ENCODE measurements at regions not wholly inside any gene's neighbourhood (a gene's known extent, or its start where the extent isn't known, plus 50 kb on each side); places are given as distances from the start of the nearest gene placed in this dataset.
A peak's percentile ranks its signal among the peaks of the same experiment; 100 is the strongest.
"Not testable (repeated sequence)": the region's sequence is repeated elsewhere in the genome, so short reads cannot be mapped to it uniquely, and the experiment has no call there.

DNA sequence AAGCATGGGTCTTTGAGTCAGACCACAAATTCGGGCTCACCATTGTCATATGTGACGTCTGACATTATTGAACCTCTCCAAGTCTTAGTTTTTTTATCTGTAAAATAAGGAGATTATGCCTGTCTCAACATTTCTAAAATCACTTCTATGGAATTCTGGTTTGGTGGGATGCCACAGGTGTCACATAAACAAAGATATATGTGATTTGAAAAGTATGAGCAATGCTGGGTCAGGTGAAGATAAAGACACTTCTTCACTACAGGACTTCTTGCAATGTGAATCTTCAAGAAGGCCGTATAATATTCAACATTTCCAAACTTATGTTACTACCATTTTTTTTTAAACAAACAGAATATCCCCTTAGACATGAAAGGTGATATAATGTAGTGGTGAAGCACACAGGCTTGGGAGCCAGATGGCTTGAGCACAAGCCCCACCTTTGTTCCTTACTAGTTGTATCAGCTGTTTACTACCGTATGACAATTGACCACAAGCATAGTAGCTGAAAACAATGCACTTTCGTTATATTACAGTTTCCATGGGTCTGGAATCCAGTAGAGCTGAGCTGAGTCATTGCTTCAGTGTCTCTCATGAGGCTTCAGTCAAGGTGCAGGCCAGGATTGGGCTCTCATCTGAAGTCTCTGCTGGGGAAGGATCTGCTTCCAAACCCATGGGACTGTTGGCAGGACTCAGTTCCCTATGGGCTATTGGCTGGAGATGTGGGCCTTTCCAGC, 87.7 kb downstream of the UTP18 start:
- no peak for DNase-seq

DNA sequence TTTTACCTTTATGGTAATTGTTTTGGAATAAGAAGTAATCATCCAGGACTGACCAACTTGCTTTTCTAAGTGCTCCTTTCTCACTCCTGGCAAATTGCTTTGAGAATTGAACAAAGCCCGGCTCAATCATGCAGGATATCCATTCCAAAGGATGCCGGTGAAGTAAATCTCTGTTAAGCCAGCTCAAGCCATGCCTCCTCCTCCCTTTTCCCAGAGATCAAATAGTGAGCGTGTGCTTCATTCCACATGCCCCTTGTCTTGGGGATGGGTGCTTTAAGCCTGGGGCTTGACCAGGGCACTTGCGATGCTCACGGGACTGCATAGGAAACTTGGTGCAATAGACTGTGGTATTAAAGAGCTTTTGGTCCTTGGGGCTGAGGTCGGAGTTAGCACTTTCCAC, 90.7 kb downstream of the UTP18 start:
- no peak for DNase-seq

DNA sequence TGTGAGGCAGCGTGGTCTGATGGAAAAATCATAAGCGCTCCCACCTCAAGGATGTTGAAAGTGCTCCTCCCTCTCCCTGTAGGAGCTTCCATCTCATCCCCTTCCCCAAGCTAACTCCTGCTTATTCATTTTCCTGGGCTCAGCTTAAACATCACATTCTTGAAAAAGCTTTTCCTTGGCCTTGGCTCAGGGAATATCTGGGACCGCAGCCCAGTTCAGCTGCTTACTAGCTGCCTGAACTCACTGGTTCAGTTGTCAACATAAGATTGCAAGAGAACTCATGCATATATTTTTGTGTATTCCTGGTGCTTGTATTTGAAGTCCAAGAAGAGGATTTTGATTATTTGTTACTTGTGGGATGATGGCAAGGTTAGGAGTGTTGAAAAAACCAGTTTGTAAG, 91.5 kb downstream of the UTP18 start:
- DNase-seq: no peak

DNA sequence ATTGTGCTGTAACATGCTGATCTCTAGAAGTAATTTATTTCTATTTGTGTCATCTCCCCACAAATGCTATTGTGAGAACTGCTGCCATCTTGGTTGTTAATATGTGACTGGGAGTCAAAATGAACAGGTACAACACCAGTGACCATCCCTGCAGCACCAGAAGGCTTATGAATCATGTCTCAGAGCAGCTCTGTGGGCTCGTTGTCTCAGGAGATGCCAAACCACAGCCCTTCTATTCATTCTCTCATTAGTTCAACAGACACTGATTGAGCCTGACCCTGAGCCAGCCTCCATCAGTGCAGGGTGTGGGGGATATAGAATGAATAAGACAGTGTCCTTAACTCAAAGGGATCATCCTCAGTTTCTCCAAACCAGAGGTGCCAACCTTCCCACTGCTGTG, 92.5 kb downstream of the UTP18 start:
- DNase-seq: no peak

DNA sequence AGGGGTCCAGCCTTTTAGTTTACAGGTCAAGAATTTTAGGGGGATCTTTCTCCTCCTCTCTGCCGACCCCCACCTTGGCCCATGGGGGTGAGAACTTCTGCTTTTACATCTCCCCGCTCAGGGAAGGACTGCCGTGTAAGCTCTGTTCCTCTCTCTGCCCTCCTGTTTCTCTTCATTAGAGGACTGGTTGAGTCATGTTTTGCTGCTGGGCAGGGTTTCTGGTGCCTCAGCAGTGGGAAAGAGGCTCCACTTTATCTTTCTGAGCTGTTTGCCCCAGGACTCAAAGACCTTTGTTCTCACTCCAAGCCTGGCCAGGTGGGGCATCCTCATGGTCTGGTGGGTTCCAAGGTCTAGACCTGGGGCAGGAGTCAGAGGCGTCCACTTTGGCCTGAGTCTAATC, 93.0 kb downstream of the UTP18 start:
- DNase-seq: no peak

DNA sequence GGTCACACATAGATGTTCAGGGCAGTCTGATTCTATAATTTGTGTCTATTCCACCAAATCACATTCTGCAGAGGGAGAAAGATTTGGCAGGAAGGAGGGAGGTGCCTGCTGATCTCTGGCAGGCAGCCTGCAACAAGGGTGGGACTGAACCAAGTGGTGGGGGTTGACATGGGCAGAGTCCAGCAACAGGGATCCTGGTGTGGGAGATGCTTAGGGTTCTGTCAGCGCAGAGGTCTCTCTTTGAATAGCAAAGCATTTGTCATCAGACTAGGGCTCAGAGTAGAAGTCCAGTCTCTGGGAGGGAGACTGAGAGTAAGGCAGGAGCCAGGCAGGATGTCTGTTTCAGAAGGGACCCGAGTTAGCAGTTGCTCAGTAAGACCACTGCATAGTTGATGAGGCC, 94.6 kb downstream of the UTP18 start:
- no peak for DNase-seq

DNA sequence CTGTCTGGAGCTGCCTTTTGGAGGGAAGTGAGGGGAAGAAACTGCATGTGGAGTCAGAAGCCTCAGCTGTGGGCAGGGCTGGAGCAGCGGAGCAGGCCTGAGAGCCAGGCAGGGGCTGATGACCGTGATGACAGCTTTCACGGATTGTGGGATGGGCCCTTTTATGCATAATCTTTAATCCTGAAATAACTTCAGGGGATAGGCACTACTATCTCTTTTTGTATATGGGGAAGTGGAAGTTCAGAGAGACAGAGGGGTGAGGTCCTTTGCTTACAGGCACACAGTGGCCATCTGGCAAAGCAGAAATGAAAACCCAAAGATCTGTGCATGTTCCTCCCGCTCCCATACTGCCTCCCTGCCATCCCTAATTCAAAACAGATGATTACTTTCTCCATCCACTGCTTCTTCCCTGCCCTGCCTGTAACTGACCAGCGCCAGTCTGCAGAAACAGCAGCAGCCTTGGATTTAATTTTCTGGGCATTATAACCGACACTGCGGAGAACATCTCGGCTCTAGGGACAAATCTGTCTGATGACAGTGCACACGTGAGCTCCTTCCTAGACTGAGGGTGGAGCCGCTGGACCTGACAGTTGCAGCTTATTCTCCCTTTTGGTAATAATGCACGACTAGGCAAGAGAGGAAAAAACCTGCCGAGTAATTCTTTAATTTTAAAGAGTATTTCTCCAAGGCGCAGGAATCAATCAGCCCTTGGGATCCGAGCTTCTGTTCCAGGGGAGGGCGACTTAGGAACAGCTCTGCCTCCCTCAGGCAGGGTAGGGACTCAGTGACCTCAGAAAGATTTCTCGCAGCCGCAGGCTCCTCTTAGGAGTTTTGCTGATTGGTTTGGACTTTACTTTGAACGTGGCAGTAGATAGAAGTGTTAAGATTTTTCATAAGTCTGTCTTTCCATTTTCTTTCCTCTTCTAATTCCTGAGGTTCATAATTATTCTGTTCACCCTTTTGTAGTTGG, 95.4 kb downstream of the UTP18 start:
- peak; percentile 16 for DNase-seq

DNA sequence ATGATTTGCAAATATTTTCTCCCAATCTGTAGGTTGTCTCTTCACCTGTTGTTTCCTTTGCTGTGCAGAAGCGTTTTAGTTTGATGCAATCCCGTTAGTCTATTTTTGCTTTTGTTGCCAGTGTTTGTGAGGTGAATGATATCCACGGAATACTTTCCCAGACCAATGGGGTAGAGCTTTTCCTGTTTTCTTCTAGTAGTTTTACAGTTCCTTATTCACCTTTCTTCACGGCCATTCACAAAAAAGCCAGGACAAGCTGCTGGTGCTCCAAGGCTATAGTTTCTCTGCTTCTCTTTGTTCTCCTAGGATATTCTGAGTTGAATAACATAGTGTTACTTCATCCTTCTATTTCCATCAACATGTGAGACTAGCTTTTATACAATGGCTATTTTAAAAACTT, 98.7 kb downstream of the UTP18 start:
- no peak for DNase-seq

DNA sequence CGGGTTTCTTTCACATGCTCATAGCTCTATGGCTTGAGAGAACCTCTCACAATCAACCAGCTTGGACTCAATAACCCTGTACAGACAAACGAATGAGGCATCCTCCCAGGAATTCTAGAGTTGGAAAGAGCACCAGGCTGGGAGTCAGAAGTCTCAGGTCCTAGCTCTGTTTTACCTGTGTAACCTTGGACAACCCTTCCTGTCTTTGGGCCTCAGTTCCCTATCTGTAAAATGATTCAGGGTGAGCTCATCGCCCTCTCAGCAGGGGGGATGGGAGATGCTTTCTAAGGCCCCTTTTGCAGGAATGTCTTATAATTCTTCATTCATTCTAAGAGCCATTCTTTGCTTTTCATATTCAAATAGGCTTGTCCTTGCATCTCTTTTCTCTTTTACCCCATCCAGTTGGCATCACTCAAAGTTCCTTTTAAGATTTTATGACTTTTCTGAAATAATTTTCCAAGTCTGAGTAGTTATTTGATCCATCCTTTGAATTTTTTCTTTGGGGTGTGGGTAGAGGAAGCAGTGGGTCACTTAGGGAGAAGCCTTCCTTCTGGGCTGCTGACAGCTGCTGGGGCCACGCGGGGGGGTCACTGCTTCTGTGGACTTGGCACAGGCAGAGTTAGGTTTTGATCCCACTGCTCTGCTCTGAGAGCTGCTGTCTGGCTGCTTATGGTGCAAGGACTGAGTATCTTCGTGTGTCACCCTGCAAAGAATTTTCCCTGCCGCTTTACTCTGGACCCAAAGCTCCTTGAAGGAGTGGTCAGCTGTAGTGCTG, 102.7 kb downstream of the UTP18 start:
- DNase-seq: no peak

DNA sequence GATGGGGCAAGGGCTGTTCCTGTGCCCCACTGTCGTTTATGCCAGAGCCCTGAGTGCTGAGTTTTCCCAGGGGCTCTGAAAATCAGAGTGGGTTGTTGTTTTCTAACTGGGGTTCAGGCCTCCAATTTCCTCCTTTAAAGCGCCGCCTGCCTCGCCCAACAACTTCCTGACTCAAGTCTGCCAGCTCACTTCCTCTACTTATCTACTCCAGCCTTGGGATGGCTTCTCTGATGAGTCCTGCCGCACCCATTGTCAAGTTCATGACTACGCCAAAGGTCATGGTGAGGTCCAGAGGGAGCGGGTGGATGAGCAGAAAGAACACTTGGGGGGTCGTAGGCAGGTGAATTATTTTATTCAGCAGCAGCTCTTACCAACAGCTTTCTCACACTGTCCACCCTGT, 104.7 kb downstream of the UTP18 start:
- DNase-seq: peak; percentile 8

DNA sequence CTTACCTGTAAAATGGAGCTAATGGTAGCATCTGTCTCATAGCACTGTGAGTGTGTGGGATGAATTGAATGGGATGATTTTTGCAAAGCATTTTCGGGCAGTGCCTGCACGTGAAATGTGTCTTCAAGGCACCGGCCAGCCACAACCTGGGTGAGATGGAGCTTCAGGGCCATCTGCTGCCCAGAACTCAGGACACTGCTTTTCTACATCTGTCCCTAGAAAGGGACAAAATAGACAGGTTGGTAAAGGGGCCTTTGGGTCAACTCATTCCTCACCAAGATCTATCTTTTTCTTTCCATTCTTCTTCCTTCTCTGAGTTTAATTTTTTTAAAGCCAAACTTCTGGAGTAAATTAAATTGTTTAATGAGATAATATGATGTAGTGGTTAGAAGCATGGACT, 106.5 kb downstream of the UTP18 start:
- DNase-seq: no peak

DNA sequence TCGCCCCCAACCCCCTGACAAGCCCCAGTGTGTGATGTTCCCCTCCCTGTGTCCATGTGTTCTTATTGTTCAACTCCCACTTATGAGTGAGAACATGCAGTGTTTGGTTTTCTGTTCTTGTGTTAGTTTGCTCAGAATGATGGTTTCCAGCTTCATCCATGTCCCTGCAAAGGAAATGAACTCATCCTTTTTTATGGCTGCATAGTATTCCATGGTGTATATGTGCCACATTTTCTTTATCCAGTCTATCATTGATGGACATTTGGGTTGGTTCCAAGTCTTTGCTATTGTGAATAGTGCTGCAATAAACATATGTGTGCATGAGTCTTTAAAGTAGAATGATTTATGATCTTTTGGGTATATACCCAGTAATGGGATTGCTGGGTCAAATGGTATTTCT, 107.5 kb downstream of the UTP18 start:
- DNase-seq: not testable (repeated sequence)

DNA sequence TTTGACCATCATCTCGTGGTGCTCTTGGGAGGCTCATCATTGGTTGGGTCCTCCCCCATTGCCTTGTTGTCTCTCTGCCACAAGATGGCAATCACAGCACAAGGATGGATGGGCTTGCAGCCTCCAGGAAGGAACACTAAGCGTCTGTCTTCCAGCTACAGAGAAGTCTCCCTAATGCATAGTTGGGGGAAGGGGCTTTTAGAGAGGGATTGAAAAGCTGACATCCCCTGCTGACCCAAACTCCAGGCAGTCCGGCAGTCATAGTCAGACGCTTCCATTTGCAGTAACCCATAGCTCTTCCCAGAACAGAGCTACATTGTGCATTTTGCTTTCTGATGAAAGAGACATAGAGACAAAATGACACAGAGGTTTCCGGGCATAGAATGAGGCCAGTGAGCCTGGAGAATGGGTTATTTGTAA, 111.4 kb downstream of the UTP18 start:
- peak; percentile 90 for DNase-seq

DNA sequence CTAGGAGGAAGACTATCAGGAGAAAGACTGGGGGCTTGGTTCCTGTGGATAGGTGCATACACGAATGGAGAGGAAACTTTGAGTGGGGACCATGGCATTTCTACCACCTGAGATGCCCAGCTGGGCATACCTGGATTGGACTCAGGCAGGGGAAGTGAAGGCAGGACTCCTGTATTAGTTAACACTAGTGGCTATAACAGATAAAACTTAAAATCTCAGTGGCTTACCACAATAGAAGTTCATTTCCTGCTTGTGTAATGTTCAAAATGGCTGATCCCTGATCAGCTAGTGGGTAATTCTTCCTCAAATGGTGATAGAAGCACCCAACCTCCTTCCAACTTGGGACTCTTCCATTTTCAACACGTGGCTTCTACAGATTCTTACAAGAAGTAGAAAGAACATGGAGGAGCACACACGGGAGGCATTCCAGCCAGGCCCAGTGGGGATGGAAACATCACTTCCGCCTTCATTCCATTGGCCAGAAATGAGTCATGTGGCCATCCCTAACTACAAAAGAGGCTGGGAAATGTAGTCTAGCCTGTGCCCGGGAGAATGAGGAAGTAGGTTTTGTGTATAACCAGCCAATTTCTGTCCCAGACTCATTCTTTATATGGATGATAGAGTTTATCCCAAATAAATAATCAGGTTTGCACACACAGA, 112.1 kb downstream of the UTP18 start:
- DNase-seq: peak; percentile 97

DNA sequence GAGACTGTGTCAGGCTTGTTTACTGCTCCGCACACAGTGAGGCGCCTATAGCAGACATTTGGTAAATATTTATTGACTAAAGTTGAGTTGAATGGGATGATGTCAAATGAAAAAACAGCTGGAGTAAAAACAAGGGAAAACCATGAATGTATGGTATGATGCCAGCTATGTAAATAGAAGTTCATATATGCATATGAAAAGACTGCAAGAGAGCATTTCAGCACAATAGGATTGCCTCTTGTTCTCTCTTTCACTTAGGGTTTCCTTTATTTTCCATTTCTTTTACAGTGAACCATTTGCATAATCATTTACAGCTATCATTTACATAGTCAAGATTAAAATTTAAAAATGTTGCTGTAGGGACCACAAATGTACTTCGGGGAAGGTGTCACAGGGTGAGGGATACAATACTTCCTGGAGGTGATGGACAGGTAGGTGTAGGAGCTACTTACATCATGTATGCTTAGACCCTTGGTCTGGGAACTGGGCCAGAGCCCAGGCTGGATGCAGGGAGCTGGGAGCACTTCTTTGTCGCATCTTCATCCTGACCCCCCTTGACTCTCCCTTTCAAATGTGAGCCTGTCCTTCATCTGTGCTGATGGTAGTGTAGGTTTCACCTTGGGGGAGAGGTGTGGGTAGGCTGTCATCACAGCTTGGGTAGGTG, 113.3 kb downstream of the UTP18 start:
- DNase-seq: no peak

DNA sequence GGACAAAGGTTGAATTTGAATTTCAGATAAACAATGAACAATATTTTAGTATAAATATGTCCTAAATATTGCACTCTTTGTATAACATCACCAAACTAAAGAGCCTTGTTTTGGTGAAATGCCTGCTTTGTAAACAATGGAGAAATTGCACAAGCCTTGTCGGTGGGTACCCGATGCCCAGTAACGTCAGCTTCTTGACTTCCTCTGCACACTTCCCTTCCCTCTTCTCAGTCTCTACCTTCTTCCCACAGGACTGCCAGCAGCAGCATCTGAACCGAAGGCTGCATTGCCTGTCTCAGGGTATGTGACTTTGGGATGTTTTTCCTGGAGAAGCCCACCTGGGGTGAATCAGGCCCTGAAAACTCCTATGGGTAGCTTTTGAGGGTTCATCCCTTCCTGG, 113.9 kb downstream of the UTP18 start:
- no peak for DNase-seq

DNA sequence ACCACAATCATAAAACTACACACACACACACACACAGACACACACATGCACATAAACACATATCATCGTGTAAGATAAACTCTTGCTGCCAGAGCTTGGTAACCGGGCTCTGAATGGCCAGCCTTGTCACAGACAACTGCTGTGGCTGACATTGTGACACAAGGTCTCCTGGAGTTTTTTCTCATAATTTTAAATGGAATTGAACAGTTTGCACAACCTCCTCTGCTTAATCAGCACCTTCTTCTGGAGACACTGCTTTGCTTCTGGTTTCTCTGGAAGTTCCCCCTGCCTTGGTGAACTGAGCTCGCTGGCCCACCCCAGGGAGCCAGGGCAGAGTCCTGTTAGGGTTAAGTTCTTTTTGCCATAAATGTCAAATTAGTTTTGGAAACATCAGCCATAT, 115.4 kb downstream of the UTP18 start:
- DNase-seq: no peak

DNA sequence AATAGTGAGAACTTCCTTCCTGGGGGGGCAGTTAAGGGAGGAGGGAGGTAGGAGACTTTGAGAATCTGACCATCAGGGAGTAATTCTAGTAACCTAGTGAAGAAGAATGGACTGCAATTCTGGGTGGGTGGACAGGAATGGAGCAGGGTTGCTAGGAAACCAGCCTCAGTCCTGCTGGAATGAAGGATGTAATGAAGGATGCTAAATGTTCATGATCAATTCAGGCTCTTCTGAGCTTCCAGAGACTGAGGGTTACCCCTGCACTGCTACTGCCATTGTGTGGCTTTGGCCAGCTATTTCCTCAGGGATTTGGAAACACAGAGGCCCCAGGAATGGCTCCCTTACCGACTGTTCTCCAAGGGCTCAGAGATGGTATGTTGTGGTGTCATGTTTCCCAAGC, 116.4 kb downstream of the UTP18 start:
- DNase-seq: no peak

DNA sequence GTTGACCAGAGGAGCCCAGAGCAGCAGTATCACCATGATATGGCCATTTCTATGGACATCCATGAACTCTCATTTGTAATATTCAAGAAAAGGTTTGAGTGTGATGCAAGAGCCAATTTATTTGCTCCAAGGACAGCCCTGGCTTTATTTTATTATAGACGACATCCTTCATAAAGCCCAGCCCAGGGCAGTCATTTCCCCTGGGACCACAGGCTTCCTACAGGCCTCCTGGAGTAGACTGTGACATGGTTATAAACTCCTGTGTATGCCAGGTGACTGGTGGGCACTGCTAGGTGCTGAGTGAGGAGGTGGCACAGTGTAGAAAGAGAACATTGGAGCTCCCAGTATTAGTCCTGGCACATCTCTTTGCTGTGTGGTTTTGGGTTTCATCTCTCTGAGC, 120.9 kb downstream of the UTP18 start:
- DNase-seq: no peak

DNA sequence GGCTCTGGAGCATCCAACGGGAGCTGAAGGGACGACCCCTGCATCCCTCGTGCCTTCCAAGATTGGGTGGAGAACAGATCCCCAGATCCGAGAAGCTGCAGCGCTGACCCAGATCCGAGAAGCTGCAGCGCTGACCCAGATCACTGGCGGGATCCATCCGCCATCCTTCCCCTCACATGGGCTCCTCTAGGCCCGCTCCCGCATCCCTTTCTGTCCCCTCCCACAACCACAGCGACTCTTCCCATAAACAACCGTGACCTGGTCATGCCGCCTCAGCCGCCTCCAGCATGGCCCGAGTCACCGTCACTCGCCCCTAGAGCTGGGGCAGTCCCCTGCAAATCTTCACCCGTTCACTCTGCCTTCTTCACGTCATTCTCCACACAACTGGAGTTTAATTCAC, 124.9 kb downstream of the UTP18 start:
- no peak for DNase-seq

DNA sequence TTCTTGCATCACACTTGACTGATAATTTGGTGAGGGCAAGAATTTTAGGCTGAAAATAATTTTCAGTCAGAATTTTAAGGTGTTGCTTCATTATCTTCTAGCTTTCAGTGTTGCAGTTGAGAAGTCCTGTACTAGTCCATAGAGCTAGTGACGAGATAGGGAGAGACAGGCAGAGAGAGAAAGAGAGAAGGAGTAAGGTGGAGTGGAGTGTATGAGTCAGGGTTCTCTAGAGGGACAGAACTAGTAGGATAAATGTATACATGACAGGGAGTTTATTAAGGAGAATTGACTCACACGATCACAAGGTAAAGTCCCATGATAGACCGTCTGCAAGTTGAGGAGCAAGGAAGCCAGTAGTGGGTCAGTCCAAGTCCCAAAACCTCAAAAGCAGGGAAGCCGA, 127.2 kb downstream of the UTP18 start:
- DNase-seq: no peak

DNA sequence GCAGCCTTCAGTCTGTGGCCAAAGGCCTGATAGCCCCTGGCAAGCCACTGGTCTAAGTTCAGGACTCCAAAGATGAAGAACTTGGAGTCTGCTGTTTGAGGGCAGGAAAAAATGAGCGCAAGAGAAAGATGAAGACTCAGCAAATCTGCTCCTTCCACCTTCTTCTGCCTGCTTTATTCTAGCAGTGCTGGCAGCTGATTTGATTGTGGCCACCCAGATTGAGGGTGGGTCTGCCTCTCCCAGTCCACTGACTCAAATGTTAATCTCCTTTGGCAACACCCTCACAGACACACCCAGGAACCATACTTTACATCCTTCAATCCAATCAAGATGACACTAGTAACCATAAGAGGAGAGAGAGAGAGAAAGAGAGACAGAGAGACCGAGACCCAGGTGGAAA, 127.6 kb downstream of the UTP18 start:
- DNase-seq: no peak
